ENCODE measurements at regions not wholly inside any gene's neighbourhood (a gene's known extent, or its start where the extent isn't known, plus 50 kb on each side); places are given as distances from the start of the nearest gene placed in this dataset.

GRCh38 chrX:40962793-40963407 lies 122.3 kb upstream of the USP9X start:
- FAIRE-seq = peak; percentile 78

GRCh38 chrX:40964008-40964407 lies 121.2 kb upstream of the USP9X start:
- no peak for TF ChIP-seq POLR2A (IDR thresholded peaks at IDR 0.05; ENCODE audit: low read depth, low read length)
- TF ChIP-seq TAF1 (IDR thresholded peaks at IDR 0.05; ENCODE audit: borderline replicate concordance, low read depth, low read length) = no peak
- TF ChIP-seq POLR2AphosphoS5 (IDR thresholded peaks at IDR 0.05; ENCODE audit: low read depth, low read length) = no peak
- no peak for DNase-seq (ENCODE audit: insufficient read length)
- peak; percentile 68 for FAIRE-seq

More at GRCh38 chrX:40962793-40963407, 122.3 kb upstream of the USP9X start:
- no peak for DNase-seq (ENCODE audit: insufficient read length)
- TF ChIP-seq TAF1 (IDR thresholded peaks at IDR 0.05; ENCODE audit: borderline replicate concordance, low read depth, low read length) (no peak), POLR2A (IDR thresholded peaks at IDR 0.05; ENCODE audit: low read depth, low read length) (no peak), POLR2AphosphoS5 (IDR thresholded peaks at IDR 0.05; ENCODE audit: low read depth, low read length) (no peak)

DNA sequence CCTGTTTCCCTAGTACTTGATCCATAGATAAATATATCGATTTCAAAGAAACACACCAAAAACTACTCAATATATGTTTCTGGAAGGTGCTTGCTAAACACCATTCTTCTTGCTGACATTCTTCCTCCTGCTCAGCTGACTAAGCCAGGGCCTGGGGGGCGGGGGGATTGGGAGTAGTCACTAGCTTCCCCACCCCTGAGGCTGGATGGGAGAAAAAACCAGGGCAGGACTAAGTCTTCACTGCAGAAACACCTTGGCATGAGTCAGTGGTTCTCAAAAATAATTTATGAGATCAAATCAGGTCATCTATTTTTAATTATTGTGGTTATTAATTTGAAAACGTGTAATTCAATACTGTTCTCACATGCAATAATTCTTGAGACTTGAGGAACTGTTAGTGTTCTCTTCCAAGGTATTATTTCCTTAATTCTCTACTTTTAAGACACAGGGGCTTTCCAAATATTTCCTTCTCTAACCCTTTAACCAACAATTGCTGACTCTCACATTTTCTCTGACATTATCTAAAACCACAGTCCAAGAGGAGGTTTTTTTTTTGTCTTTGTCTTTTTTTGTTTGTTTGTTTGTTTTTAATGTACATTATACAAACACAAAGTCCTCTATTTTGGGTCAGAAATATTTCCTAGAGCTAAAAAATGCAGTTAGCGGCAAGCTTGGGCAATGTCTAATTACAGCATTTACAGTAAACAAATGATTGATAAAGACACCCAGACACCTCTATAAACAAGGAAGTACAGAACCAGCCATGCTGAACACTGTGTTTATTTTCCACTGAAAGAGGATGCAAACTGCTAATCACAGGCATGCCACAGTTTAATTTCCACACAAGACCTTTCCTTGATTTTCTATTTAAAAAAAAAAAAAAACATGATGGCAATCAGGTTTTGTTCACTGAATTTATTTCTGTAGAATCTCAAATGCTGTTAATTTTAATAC lies 120.3 kb upstream of the USP9X start:
- FAIRE-seq = no peak
- TF ChIP-seq POLR2AphosphoS5 (IDR thresholded peaks at IDR 0.05; ENCODE audit: low read depth, low read length) (no peak), TAF1 (IDR thresholded peaks at IDR 0.05; ENCODE audit: borderline replicate concordance, low read depth, low read length) (no peak), POLR2A (IDR thresholded peaks at IDR 0.05; ENCODE audit: low read depth, low read length) (no peak)
- no peak for DNase-seq (ENCODE audit: insufficient read length)

- no peak for FAIRE-seq
- TF ChIP-seq TAF1 (IDR thresholded peaks at IDR 0.05; ENCODE audit: borderline replicate concordance, low read depth, low read length) (no peak), POLR2AphosphoS5 (IDR thresholded peaks at IDR 0.05; ENCODE audit: low read depth, low read length) (no peak), POLR2A (IDR thresholded peaks at IDR 0.05; ENCODE audit: low read depth, low read length) (no peak)
- DNase-seq (ENCODE audit: insufficient read length) = no peak
These were observed 118.9 kb upstream of the USP9X start for GRCh38 chrX:40966213-40966820.

- no peak for FAIRE-seq
- TF ChIP-seq TAF1 (IDR thresholded peaks at IDR 0.05; ENCODE audit: borderline replicate concordance, low read depth, low read length) = no peak
- TF ChIP-seq POLR2A (IDR thresholded peaks at IDR 0.05; ENCODE audit: low read depth, low read length) = no peak
- TF ChIP-seq POLR2AphosphoS5 (IDR thresholded peaks at IDR 0.05; ENCODE audit: low read depth, low read length) = no peak
- DNase-seq (ENCODE audit: insufficient read length) = no peak
These were observed 117.1 kb upstream of the USP9X start for GRCh38 chrX:40968180-40968579.

GRCh38 chrX:40971736-40972135 lies 113.5 kb upstream of the USP9X start:
- DNase-seq (ENCODE audit: insufficient read length) (no peak), FAIRE-seq (no peak)
- TF ChIP-seq POLR2AphosphoS5 (IDR thresholded peaks at IDR 0.05; ENCODE audit: low read depth, low read length) (no peak), TAF1 (IDR thresholded peaks at IDR 0.05; ENCODE audit: borderline replicate concordance, low read depth, low read length) (no peak), POLR2A (IDR thresholded peaks at IDR 0.05; ENCODE audit: low read depth, low read length) (no peak)

DNA sequence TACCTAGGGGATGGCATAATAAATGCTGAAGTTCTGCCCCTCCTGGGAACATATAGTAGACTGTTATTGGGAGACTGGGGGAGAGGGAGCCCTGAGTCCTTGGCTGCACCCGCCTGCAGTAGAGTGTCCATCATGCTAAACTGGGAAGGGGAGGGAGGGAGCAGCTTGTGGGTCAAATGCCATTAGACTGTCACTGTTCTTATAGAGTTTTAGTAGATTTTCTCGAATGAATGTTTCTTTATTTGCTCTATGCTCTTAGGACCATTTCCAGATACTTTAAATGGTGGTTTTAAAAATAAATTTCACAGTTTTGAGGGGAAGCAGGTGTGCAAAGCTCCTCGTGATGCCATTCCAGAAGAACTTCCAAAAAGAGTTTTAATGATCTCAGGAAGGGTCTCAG lies 111.6 kb upstream of the USP9X start:
- no peak for TF ChIP-seq TAF1 (IDR thresholded peaks at IDR 0.05; ENCODE audit: borderline replicate concordance, low read depth, low read length)
- TF ChIP-seq POLR2AphosphoS5 (IDR thresholded peaks at IDR 0.05; ENCODE audit: low read depth, low read length) = no peak
- no peak for TF ChIP-seq POLR2A (IDR thresholded peaks at IDR 0.05; ENCODE audit: low read depth, low read length)
- no peak for DNase-seq (ENCODE audit: insufficient read length)
- no peak for FAIRE-seq

DNA sequence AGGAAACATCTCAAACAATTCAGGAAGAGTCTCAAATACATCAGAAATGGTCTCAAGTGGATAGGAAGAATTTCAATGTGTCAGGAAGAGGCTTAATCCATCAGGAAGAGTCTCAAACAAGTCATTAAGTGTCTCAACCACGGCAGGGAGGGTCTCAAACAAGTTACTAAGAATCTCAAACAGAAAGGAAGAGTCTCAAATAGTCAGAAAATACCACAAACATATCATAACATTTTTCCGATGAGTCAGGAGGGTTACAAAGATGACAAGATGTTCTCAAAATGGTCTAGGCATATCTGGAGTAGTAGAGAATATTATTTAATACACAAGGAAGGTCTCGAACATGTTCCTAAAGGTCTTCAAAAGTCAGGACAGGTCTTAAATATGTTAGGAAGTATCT lies 109.3 kb upstream of the USP9X start:
- DNase-seq (ENCODE audit: insufficient read length) = no peak
- FAIRE-seq = no peak
- TF ChIP-seq POLR2AphosphoS5 (IDR thresholded peaks at IDR 0.05; ENCODE audit: low read depth, low read length) = no peak
- TF ChIP-seq POLR2A (IDR thresholded peaks at IDR 0.05; ENCODE audit: low read depth, low read length) = no peak
- no peak for TF ChIP-seq TAF1 (IDR thresholded peaks at IDR 0.05; ENCODE audit: borderline replicate concordance, low read depth, low read length)

- TF ChIP-seq TAF1 (IDR thresholded peaks at IDR 0.05; ENCODE audit: borderline replicate concordance, low read depth, low read length) (no peak), POLR2A (IDR thresholded peaks at IDR 0.05; ENCODE audit: low read depth, low read length) (no peak), POLR2AphosphoS5 (IDR thresholded peaks at IDR 0.05; ENCODE audit: low read depth, low read length) (no peak)
- FAIRE-seq (no peak), DNase-seq (ENCODE audit: insufficient read length) (no peak)
These were observed 108.3 kb upstream of the USP9X start for GRCh38 chrX:40976981-40977380.

GRCh38 chrX:40984962-40985361 lies 100.3 kb upstream of the USP9X start:
- DNase-seq (ENCODE audit: insufficient read length) (no peak), FAIRE-seq (no peak)
- TF ChIP-seq POLR2AphosphoS5 (IDR thresholded peaks at IDR 0.05; ENCODE audit: low read depth, low read length) (no peak), POLR2A (IDR thresholded peaks at IDR 0.05; ENCODE audit: low read depth, low read length) (no peak), TAF1 (IDR thresholded peaks at IDR 0.05; ENCODE audit: borderline replicate concordance, low read depth, low read length) (no peak)

DNA sequence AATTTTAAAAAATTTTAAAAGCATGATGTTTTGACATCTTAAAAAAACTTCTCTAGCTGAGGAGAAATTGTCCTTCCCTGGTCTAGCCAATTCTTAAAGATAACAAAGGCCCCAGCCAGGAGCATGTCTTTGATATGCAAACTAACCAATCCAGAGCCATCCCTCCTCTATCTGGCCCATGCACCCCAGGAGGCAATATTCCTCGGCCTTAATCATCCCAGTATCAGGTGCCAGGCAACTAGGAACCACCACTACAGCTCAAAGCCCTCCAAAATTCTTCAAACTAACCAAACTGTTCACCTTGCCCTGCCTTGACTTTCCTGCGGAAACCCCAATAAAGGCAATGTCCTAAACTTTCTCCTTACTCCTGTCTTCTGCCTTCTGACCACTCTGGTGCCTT lies 97.8 kb upstream of the USP9X start:
- DNase-seq (ENCODE audit: insufficient read length) (no peak), FAIRE-seq (no peak)
- TF ChIP-seq TAF1 (IDR thresholded peaks at IDR 0.05; ENCODE audit: borderline replicate concordance, low read depth, low read length) = no peak
- TF ChIP-seq POLR2AphosphoS5 (IDR thresholded peaks at IDR 0.05; ENCODE audit: low read depth, low read length) = no peak
- TF ChIP-seq POLR2A (IDR thresholded peaks at IDR 0.05; ENCODE audit: low read depth, low read length) = no peak

Measured in GM12892 (cell line).